ENCODE measurements at regions not wholly inside any gene's neighbourhood (a gene's known extent, or its start where the extent isn't known, plus 50 kb on each side); places are given as distances from the start of the nearest gene placed in this dataset.

DNA sequence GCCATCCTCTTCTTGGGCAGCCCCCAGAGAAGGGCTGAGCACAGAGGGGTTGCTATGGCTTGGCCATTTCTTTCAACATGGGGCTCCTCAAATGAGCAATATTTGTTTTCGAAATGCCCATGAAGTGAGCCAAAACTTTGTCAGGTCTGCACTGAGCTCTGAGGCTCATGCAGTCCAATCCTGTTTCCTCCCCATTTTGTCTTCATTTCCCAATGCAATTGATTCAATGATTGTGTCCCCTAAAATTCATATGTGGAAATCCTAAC is 60.6 kb upstream of the CD44 start:
- H3K9me1 ChIP-seq (ENCODE audit: control insufficient read depth, extremely low read depth, insufficient read depth, low read length) = no peaks in the 10 kb centered on the region
- H3K27me3 ChIP-seq (ENCODE audit: control insufficient read depth, extremely low read depth, insufficient read depth, low read length) = no peaks in the 10 kb centered on the region
- no peak overlapping the region for H3K4me2 ChIP-seq (ENCODE audit: control insufficient read depth, extremely low read depth, insufficient read depth, low read depth, low read length)
- no peaks in the 10 kb centered on the region for H3K9me3 ChIP-seq (ENCODE audit: control insufficient read depth, low read depth, low read length)
- DNase-seq (ENCODE audit: low read depth, low spot score) (no peak), FAIRE-seq (no peak)
- peaks cover 37% of the 10 kb centered on the region for H3K4me1 ChIP-seq (ENCODE audit: control insufficient read depth, extremely low read depth, insufficient read depth, low read length)
- peak overlapping the region; percentile 77 for H3K27ac ChIP-seq (ENCODE audit: control insufficient read depth, insufficient read depth, low read length)
- H2AFZ ChIP-seq (ENCODE audit: control insufficient read depth, low read length) = no peak overlapping the region
- no peak overlapping the region for H3K4me3 ChIP-seq (ENCODE audit: control insufficient read depth in 2 of 3, extremely low read depth in 1 of 3, insufficient read depth in 2 of 3, low read depth in 1 of 3, low read length in 3 of 3)
- no peak overlapping the region for H3K9ac ChIP-seq (ENCODE audit: control insufficient read depth, extremely low read depth, insufficient read depth, low read length)
- H3K36me3 ChIP-seq (ENCODE audit: control insufficient read depth in 2 of 2, extremely low read depth in 1 of 2, insufficient read depth in 2 of 2, low read length in 2 of 2) = no peaks in the 10 kb centered on the region
- dilution Hi-C loops (cut with MboI; ENCODE audit: extremely low pct_ligation_motif_present, low sequenced_read_pairs) = no loop called here
- no peaks in the 10 kb centered on the region for H3K79me2 ChIP-seq (ENCODE audit: control insufficient read depth, insufficient read depth, low read length)
- TF ChIP-seq, protein P1, sequence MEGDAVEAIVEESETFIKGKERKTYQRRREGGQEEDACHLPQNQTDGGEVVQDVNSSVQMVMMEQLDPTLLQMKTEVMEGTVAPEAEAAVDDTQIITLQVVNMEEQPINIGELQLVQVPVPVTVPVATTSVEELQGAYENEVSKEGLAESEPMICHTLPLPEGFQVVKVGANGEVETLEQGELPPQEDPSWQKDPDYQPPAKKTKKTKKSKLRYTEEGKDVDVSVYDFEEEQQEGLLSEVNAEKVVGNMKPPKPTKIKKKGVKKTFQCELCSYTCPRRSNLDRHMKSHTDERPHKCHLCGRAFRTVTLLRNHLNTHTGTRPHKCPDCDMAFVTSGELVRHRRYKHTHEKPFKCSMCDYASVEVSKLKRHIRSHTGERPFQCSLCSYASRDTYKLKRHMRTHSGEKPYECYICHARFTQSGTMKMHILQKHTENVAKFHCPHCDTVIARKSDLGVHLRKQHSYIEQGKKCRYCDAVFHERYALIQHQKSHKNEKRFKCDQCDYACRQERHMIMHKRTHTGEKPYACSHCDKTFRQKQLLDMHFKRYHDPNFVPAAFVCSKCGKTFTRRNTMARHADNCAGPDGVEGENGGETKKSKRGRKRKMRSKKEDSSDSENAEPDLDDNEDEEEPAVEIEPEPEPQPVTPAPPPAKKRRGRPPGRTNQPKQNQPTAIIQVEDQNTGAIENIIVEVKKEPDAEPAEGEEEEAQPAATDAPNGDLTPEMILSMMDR (optimal IDR thresholded peaks at IDR 0.05 in 1 of 3, IDR thresholded peaks at IDR 0.05 in 1 of 3, conservative IDR thresholded peaks at IDR 0.05 in 1 of 3; ENCODE audit: extremely low read depth in 1 of 3, insufficient read depth in 2 of 3, low read length in 3 of 3) = no peak
- no peak for TF ChIP-seq EZH2 (IDR thresholded peaks at IDR 0.05; ENCODE audit: low read length)
- no peaks in the 10 kb centered on the region for H4K20me1 ChIP-seq (ENCODE audit: control insufficient read depth, extremely low read depth, insufficient read depth, low read length)

DNA sequence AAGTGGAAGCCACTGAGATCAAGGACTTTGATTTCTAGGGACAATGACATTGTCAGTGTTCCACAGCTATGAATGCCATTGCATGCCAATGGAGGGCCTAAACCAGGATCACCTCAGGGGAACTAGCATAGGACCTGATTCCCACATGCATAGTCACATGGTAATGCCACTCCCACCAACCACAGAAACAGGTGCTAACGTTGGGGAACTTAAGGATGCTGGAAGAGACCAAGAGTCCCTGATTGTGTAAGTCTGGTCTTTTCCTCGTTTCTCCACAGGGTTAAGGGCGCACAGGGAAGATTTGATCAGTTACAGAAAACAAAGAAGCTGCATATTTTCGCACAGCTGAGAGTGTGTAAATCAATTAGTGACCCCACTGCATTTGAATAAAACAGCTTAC is 59.4 kb upstream of the CD44 start:
- no peak overlapping the region for H3K4me2 ChIP-seq (ENCODE audit: control insufficient read depth, extremely low read depth, insufficient read depth, low read depth, low read length)
- FAIRE-seq = no peak
- H3K27me3 ChIP-seq (ENCODE audit: control insufficient read depth, extremely low read depth, insufficient read depth, low read length) = no peaks in the 10 kb centered on the region
- H3K4me1 ChIP-seq (ENCODE audit: control insufficient read depth, extremely low read depth, insufficient read depth, low read length) = peaks cover 49% of the 10 kb centered on the region
- dilution Hi-C loops (cut with MboI; ENCODE audit: extremely low pct_ligation_motif_present, low sequenced_read_pairs) = no loop called here
- H3K27ac ChIP-seq (ENCODE audit: control insufficient read depth, insufficient read depth, low read length) = no peak overlapping the region
- no peaks in the 10 kb centered on the region for H4K20me1 ChIP-seq (ENCODE audit: control insufficient read depth, extremely low read depth, insufficient read depth, low read length)
- H3K4me3 ChIP-seq (ENCODE audit: control insufficient read depth in 2 of 3, extremely low read depth in 1 of 3, insufficient read depth in 2 of 3, low read depth in 1 of 3, low read length in 3 of 3) = no peak overlapping the region
- no peaks in the 10 kb centered on the region for H3K36me3 ChIP-seq (ENCODE audit: control insufficient read depth in 2 of 2, extremely low read depth in 1 of 2, insufficient read depth in 2 of 2, low read length in 2 of 2)
- no peaks in the 10 kb centered on the region for H3K9me3 ChIP-seq (ENCODE audit: control insufficient read depth, low read depth, low read length)
- DNase-seq (ENCODE audit: low read depth, low spot score) = no peak
- no peaks in the 10 kb centered on the region for H3K9me1 ChIP-seq (ENCODE audit: control insufficient read depth, extremely low read depth, insufficient read depth, low read length)
- no peak overlapping the region for H3K9ac ChIP-seq (ENCODE audit: control insufficient read depth, extremely low read depth, insufficient read depth, low read length)
- H2AFZ ChIP-seq (ENCODE audit: control insufficient read depth, low read length) = no peak overlapping the region
- H3K79me2 ChIP-seq (ENCODE audit: control insufficient read depth, insufficient read depth, low read length) = no peaks in the 10 kb centered on the region
- no peak for TF ChIP-seq EZH2 (IDR thresholded peaks at IDR 0.05; ENCODE audit: low read length)
- TF ChIP-seq, protein P1 (optimal IDR thresholded peaks at IDR 0.05 in 1 of 3, IDR thresholded peaks at IDR 0.05 in 1 of 3, conservative IDR thresholded peaks at IDR 0.05 in 1 of 3; ENCODE audit: extremely low read depth in 1 of 3, insufficient read depth in 2 of 3, low read length in 3 of 3) = no peak

Measured in keratinocyte (primary cell).